ENCODE measurements at regions not wholly inside any gene's neighbourhood (a gene's known extent, or its start where the extent isn't known, plus 50 kb on each side); places are given as distances from the start of the nearest gene placed in this dataset.

DNA sequence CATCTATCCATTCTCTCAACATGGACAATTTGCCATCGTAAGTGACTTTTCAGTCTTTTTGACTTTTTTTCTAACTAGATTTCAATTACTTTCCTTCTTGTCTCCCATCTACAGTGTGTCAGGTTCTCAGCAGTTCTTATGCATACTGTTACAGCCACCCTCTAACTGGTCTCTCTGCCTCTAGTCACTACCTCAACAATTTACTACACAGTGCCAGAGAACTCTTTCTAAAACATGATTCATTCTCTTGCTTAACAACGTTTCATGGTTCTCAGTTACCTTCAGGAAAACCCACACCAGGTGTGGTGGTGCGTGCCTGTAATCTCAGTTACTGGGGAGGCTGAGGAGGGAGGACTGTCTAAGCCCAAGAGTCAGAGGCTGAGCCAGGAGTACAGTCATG lies 95.4 kb downstream of the DIPK2A start:
- H3K27me3 ChIP-seq (ENCODE audit: control insufficient read depth in 2 of 2, insufficient read depth in 2 of 2, low read length in 2 of 2) = no peaks in the 10 kb centered on the region
- H3K27ac ChIP-seq (ENCODE audit: low read depth in 1 of 2, low read length in 2 of 2) = no peak overlapping the region
- Mint-ChIP-seq H3K4me1 (no peaks in the 10 kb centered on the region), H3K9me3 (peaks cover 11 to 28% (median 21%) of the 10 kb centered on the region in 7 donors), H3K27ac (no peak overlapping the region), H3K36me3 (no peaks in the 10 kb centered on the region), H3K27me3 (ENCODE audit: low read depth in 3 of 3) (peaks cover 0 to 2% (median 0%) of the 10 kb centered on the region in 3 donors), H3K4me3 (no peak overlapping the region)
- peaks cover 14 to 17% of the 10 kb centered on the region in 2 donors for H3K9me3 ChIP-seq (replicated peaks in 1 of 2; ENCODE audit: control insufficient read depth in 1 of 2, insufficient read depth in 1 of 2, low read length in 2 of 2)
- no peak overlapping the region for H3K4me2 ChIP-seq (replicated peaks; ENCODE audit: extremely low read depth, low read length, poor library complexity, severe bottlenecking)
- H3K36me3 ChIP-seq (replicated peaks in 1 of 2; ENCODE audit: control insufficient read depth in 1 of 2, insufficient read depth in 2 of 2, low read length in 2 of 2) = no peaks in the 10 kb centered on the region
- H2AFZ ChIP-seq (ENCODE audit: insufficient read depth, low read depth, low read length, poor library complexity, severe bottlenecking) = no peak overlapping the region
- 70% methylated on average over 2 of the region's 3 CpGs for WGBS (ENCODE audit: insufficient coverage)
- no peak overlapping the region for H3K9ac ChIP-seq (ENCODE audit: insufficient read depth, low read length, poor library complexity, severe bottlenecking)
- intact Hi-C loops (cut with micrococcal nuclease) = no loop called here
- no peaks in the 10 kb centered on the region for H3K79me2 ChIP-seq (ENCODE audit: insufficient read depth, low read length)
- DNase-seq = no peak
- TF ChIP-seq, protein P1, sequence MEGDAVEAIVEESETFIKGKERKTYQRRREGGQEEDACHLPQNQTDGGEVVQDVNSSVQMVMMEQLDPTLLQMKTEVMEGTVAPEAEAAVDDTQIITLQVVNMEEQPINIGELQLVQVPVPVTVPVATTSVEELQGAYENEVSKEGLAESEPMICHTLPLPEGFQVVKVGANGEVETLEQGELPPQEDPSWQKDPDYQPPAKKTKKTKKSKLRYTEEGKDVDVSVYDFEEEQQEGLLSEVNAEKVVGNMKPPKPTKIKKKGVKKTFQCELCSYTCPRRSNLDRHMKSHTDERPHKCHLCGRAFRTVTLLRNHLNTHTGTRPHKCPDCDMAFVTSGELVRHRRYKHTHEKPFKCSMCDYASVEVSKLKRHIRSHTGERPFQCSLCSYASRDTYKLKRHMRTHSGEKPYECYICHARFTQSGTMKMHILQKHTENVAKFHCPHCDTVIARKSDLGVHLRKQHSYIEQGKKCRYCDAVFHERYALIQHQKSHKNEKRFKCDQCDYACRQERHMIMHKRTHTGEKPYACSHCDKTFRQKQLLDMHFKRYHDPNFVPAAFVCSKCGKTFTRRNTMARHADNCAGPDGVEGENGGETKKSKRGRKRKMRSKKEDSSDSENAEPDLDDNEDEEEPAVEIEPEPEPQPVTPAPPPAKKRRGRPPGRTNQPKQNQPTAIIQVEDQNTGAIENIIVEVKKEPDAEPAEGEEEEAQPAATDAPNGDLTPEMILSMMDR (IDR thresholded peaks at IDR 0.05) = no peak
- H3K4me3 ChIP-seq (replicated peaks in 1 of 3; ENCODE audit: low read depth in 2 of 3, low read length in 3 of 3) = no peak overlapping the region
- H4K20me1 ChIP-seq (ENCODE audit: insufficient read depth, low read length) = no peaks in the 10 kb centered on the region
- no peaks in the 10 kb centered on the region for H3K4me1 ChIP-seq (ENCODE audit: control insufficient read depth in 1 of 2, insufficient read depth in 2 of 2, low read length in 2 of 2)

DNA sequence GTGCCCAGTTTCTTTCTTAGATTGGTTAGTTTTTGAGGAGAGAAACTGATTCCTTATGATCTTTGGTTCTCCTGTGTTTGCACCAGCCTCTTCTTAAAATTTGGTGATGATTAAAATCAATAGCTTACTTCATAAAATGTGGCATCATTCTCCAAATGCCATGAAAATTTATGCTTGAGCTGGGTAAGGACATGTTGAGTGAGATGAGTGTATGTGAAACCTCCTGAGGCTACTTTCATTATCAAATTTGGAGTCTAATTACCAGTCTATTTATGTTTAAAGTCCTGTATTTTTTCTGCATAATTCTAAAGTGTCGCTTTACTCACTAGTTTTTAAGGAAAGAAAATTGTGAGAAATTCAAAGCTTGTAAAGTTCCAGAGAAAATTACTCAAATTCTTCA lies 102.1 kb downstream of the DIPK2A start:
- no peaks in the 10 kb centered on the region for H3K27me3 ChIP-seq (ENCODE audit: control insufficient read depth in 2 of 2, insufficient read depth in 2 of 2, low read length in 2 of 2)
- H3K27ac Mint-ChIP-seq = no peak overlapping the region
- intact Hi-C loops (cut with micrococcal nuclease) = no loop called here
- TF ChIP-seq, protein P1 (IDR thresholded peaks at IDR 0.05) = no peak
- peaks cover 0 to 4% (median 0%) of the 10 kb centered on the region in 3 donors for H3K27me3 Mint-ChIP-seq (ENCODE audit: low read depth in 3 of 3)
- H3K36me3 ChIP-seq (replicated peaks in 1 of 2; ENCODE audit: control insufficient read depth in 1 of 2, insufficient read depth in 2 of 2, low read length in 2 of 2) = no peaks in the 10 kb centered on the region
- no peak overlapping the region for H3K4me3 Mint-ChIP-seq
- peaks cover 16 to 23% of the 10 kb centered on the region in 2 donors for H3K9me3 ChIP-seq (replicated peaks in 1 of 2; ENCODE audit: control insufficient read depth in 1 of 2, insufficient read depth in 1 of 2, low read length in 2 of 2)
- no peaks in the 10 kb centered on the region for H4K20me1 ChIP-seq (ENCODE audit: insufficient read depth, low read length)
- H3K36me3 Mint-ChIP-seq = no peaks in the 10 kb centered on the region
- H3K4me2 ChIP-seq (replicated peaks; ENCODE audit: extremely low read depth, low read length, poor library complexity, severe bottlenecking) = no peak overlapping the region
- no peak overlapping the region for H3K27ac ChIP-seq (ENCODE audit: low read depth in 1 of 2, low read length in 2 of 2)
- peaks cover 10 to 39% (median 24%) of the 10 kb centered on the region in 7 donors for H3K9me3 Mint-ChIP-seq
- no peak overlapping the region for H2AFZ ChIP-seq (ENCODE audit: insufficient read depth, low read depth, low read length, poor library complexity, severe bottlenecking)
- H3K4me1 ChIP-seq (ENCODE audit: control insufficient read depth in 1 of 2, insufficient read depth in 2 of 2, low read length in 2 of 2) = no peaks in the 10 kb centered on the region
- H3K4me3 ChIP-seq (replicated peaks in 1 of 3; ENCODE audit: low read depth in 2 of 3, low read length in 3 of 3) = no peak overlapping the region
- no peak for DNase-seq
- no peak overlapping the region for H3K9ac ChIP-seq (ENCODE audit: insufficient read depth, low read length, poor library complexity, severe bottlenecking)
- H3K4me1 Mint-ChIP-seq = no peaks in the 10 kb centered on the region
- H3K79me2 ChIP-seq (ENCODE audit: insufficient read depth, low read length) = no peaks in the 10 kb centered on the region
- WGBS (ENCODE audit: insufficient coverage) = no CpG with 5 or more reads among the region's 1 CpG

Data from CD14-positive monocyte (primary cell).